GM23248 (cell line): ENCODE measurements at regions not wholly inside any gene's neighbourhood (a gene's known extent, or its start where the extent isn't known, plus 50 kb on each side); places are given as distances from the start of the nearest gene placed in this dataset.

Source experiments
- DNase-seq: peaks from one replicate; pipeline ENCODE4 v3.0.0-alpha.2; 2015
- H2AFZ ChIP-seq: fragments of 200-600 bp; sonication (generic); 2 replicates; pipeline ENCODE4 v1.6.1; 2016; ENCODE audit warnings: antibody characterized with exemption
- H3F3A ChIP-seq: fragments of 200-600 bp; sonication (generic); 2 replicates; pipeline ENCODE4 v1.6.1; 2016; ENCODE audit warnings: mild to moderate bottlenecking, antibody characterized with exemption, mixed run types; ENCODE audit not compliant: insufficient read depth
- H3K27ac ChIP-seq: fragments of 200-600 bp; sonication (generic); 2 replicates; pipeline ENCODE4 v1.5.1; 2016; ENCODE audit warnings: mild to moderate bottlenecking
- H3K27me3 ChIP-seq: fragments of 200-600 bp; sonication (generic); replicated peaks from 2 replicates; pipeline ENCODE4 v1.6.1; 2016; ENCODE audit warnings: mild to moderate bottlenecking; ENCODE audit not compliant: insufficient read depth
- H3K36me3 ChIP-seq: fragments of 200-600 bp; sonication (generic); 2 replicates; pipeline ENCODE4 v1.6.1; 2016; ENCODE audit warnings: low read depth, mild to moderate bottlenecking
- H3K4me1 ChIP-seq: fragments of 200-600 bp; sonication (generic); 2 replicates; pipeline ENCODE4 v1.6.1; 2016; ENCODE audit warnings: mild to moderate bottlenecking; ENCODE audit not compliant: insufficient read depth
- H3K4me2 ChIP-seq: fragments of 200-600 bp; sonication (generic); one replicate; pipeline ENCODE4 v1.6.1; 2016; ENCODE audit warnings: mild to moderate bottlenecking; ENCODE audit not compliant: unreplicated experiment
- H3K4me3 ChIP-seq: fragments of 200-600 bp; sonication (generic); 2 replicates; pipeline ENCODE4 v1.5.1; 2016; ENCODE audit warnings: mild to moderate bottlenecking
- H3K79me2 ChIP-seq: fragments of 200-600 bp; sonication (generic); 2 replicates; pipeline ENCODE4 v1.6.1; 2016; ENCODE audit warnings: mild to moderate bottlenecking; ENCODE audit not compliant: insufficient read depth
- H3K9ac ChIP-seq: fragments of 200-600 bp; sonication (generic); 2 replicates; pipeline ENCODE4 v1.6.1; 2016; ENCODE audit warnings: mild to moderate bottlenecking
- H3K9me2 ChIP-seq: fragments of 200-600 bp; sonication (generic); 2 replicates; pipeline ENCODE4 v1.6.1; 2016; ENCODE audit warnings: mixed run types, mild to moderate bottlenecking, moderate library complexity; ENCODE audit not compliant: insufficient read depth
- H3K9me3 ChIP-seq: fragments of 200-600 bp; sonication (generic); one replicate; pipeline ENCODE4 v1.6.1; 2017; ENCODE audit warnings: low read depth
- H4K20me1 ChIP-seq: fragments of 200-600 bp; sonication (generic); 2 replicates; pipeline ENCODE4 v1.6.0; 2016; ENCODE audit not compliant: insufficient read depth
- EZH2 ChIP-seq: fragments of 200-600 bp; sonication (generic); IDR thresholded peaks from 2 replicates; pipeline ENCODE4 v1.6.1; 2018; ENCODE audit warnings: antibody characterized with exemption, mild to moderate bottlenecking; ENCODE audit not compliant: insufficient read depth, poor library complexity, severe bottlenecking
- EZH2phosphoT487 ChIP-seq: fragments of 200-600 bp; sonication (generic); IDR thresholded peaks from 2 replicates; pipeline ENCODE4 v1.6.1; 2018; ENCODE audit warnings: antibody characterized with exemption, moderate library complexity, mild to moderate bottlenecking, low read depth; ENCODE audit not compliant: insufficient read depth
- WGBS, 2 experiments: methylation state at CpG; one replicate each; pipeline ENCODE4 v1.1.6; 2015 to 2017; ENCODE audit warnings: low lambda C conversion rate in 2 of 2, low coverage in 1 of 2; ENCODE audit errors: missing lambda C conversion rate in 2 of 2; 5-methylcytosine and 5-hydroxymethylcytosine counted together
- in situ Hi-C: fragments of 300-500 bp; cut with MboI; formaldehyde crosslinking; loops from 2 replicates; pipeline ENCODE4 v1.15.0; 2020

DNA sequence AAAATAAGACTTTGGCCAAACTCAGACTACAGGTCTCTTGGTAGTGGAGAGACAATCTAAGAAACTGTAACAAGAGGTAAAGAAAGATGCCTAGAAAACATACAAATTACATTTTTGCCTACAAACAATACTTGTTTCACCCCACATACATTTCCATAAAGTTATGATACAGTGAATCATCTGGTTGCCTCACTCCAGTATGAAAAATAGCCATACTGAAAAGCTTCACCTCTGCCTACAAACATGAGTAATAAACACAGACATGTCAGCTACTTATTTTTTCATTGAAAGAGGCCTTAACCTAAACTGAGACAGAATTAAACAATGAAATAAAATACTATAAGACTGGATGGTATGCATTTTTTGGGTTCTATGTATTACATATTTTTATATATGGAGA lies 1463.0 kb downstream of the FAM181B start:
- Histone ChIP-seq H3K79me2 (no peaks in the 10 kb centered on the region), H2AFZ (no peak overlapping the region), H3K4me1 (no peaks in the 10 kb centered on the region), H3K9me2 (no peaks in the 10 kb centered on the region), H4K20me1 (no peaks in the 10 kb centered on the region), H3F3A (no peaks in the 10 kb centered on the region), H3K4me3 (no peak overlapping the region), H3K9ac (no peak overlapping the region), H3K9me3 (no peaks in the 10 kb centered on the region), H3K27ac (no peak overlapping the region), H3K36me3 (no peaks in the 10 kb centered on the region), H3K4me2 (no peak overlapping the region), H3K27me3 (no peaks in the 10 kb centered on the region)
- no peak for TF ChIP-seq EZH2phosphoT487
- TF ChIP-seq EZH2, result no peak
- in situ Hi-C loops, result no loop called here
- DNase-seq, result no peak

DNA sequence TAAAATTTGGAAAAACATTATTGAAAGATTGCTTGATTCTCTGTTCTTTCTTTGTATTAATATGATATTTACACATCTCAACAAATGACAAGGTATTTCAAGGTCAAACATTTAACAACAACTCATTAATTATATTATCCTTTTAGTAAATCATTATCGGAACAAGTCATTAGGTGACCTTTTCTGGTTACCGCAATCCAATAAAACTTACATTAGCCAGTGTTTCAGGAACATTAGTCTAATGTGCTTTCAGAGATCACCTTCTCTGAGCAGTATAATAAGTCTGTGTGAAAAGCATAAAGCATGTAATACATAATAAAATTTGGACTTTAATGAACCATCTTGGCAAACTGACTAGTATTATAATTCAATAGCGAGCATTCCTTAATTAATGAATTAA lies 1466.4 kb downstream of the FAM181B start:
- no peaks in the 10 kb centered on the region for H3K36me3 ChIP-seq

GRCh38 chr11:81259471-81259870 lies 1474.2 kb downstream of the FAM181B start:
- no peaks in the 10 kb centered on the region for H3K4me1 ChIP-seq
- in situ Hi-C loops, result no loop called here
- DNase-seq, result no peak
- no peak overlapping the region for H3K9ac ChIP-seq
- H3K27me3 ChIP-seq, result no peaks in the 10 kb centered on the region
- 0 out of 2 replicates have a peak, but pooled peaks cover 3% of the 10 kb centered on the region for H3K9me2 ChIP-seq
- H3F3A ChIP-seq, result no peaks in the 10 kb centered on the region
- no peaks in the 10 kb centered on the region for H3K9me3 ChIP-seq
- no peak overlapping the region for H3K27ac ChIP-seq
- no peaks in the 10 kb centered on the region for H4K20me1 ChIP-seq
- no peak overlapping the region for H2AFZ ChIP-seq
- no peaks in the 10 kb centered on the region for H3K36me3 ChIP-seq
- H3K79me2 ChIP-seq, result no peaks in the 10 kb centered on the region
- H3K4me3 ChIP-seq, result no peak overlapping the region
- TF ChIP-seq EZH2 (no peak), EZH2phosphoT487 (no peak)
- WGBS, 2 experiments, result 8 to 18% methylated on average over 2 of the region's 2 CpGs
- no peak overlapping the region for H3K4me2 ChIP-seq

More for the DNA sequence above, 1466.4 kb downstream of the FAM181B start:
- Histone ChIP-seq H3K27ac (no peak overlapping the region), H3K9ac (no peak overlapping the region), H4K20me1 (no peaks in the 10 kb centered on the region), H3K79me2 (no peaks in the 10 kb centered on the region), H3K4me1 (no peaks in the 10 kb centered on the region), H3K4me2 (no peak overlapping the region), H3K9me2 (0 out of 2 replicates have a peak, but pooled peaks cover 3% of the 10 kb centered on the region), H3F3A (no peaks in the 10 kb centered on the region), H3K9me3 (no peaks in the 10 kb centered on the region), H2AFZ (no peak overlapping the region), H3K27me3 (no peaks in the 10 kb centered on the region), H3K4me3 (no peak overlapping the region)
- in situ Hi-C loops, result no loop called here
- TF ChIP-seq EZH2, result no peak
- TF ChIP-seq EZH2phosphoT487, result no peak
- WGBS, 2 experiments, result 41 to 48% methylated on average over 3 of the region's 3 CpGs
- DNase-seq, result no peak

DNA sequence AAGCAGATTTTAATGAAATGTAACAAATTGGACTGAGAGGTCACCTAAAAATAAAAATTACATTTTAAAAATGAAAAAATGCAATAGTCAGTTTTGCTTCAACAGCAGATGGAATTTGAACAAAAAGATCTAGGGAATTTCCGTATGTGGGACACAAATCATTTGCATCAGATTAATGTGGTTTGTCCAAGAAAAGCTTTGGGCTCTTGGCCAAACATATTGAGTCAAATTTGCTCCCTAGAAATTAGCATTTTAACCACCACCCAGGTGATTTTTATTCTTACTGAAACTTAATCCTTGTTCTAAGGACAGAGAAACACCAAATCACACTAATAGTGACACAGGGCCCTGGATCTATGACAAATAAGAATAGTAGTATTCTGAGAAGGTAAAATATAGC lies 1477.8 kb downstream of the FAM181B start:
- DNase-seq, result no peak

DNA sequence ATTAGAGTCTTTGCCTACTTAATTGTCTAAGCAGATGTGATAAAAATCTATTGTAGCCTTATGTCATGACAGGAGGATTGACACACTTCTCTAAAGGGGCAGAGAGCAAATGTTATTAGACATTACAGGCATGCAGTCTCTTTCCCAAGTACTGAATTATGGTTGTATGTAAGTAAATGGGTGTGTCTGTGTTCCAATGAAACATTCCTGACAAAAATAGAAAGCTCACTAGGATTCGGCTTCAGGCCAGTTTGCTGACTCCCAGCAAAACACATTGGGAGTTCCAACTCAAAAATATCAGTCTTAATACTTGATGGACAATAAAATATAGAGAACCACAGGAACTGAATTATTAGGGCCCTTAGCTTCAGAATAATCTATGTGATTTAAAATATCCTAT lies 1480.4 kb downstream of the FAM181B start:
- H3K9me2 ChIP-seq, result no peaks in the 10 kb centered on the region
- in situ Hi-C loops, result no loop called here
- DNase-seq, result no peak
- no peak overlapping the region for H3K9ac ChIP-seq
- no peaks in the 10 kb centered on the region for H3K4me1 ChIP-seq
- no peaks in the 10 kb centered on the region for H3F3A ChIP-seq
- WGBS, 2 experiments, result 0 to 4% methylated on average over 1 of the region's 1 CpG
- H3K27ac ChIP-seq, result no peak overlapping the region
- H2AFZ ChIP-seq, result no peak overlapping the region
- H4K20me1 ChIP-seq, result no peaks in the 10 kb centered on the region
- H3K4me2 ChIP-seq, result no peak overlapping the region
- no peak for TF ChIP-seq EZH2
- TF ChIP-seq EZH2phosphoT487, result no peak
- H3K27me3 ChIP-seq, result no peaks in the 10 kb centered on the region
- H3K36me3 ChIP-seq, result no peaks in the 10 kb centered on the region
- no peak overlapping the region for H3K4me3 ChIP-seq
- H3K9me3 ChIP-seq, result no peaks in the 10 kb centered on the region
- H3K79me2 ChIP-seq, result no peaks in the 10 kb centered on the region

More for the DNA sequence above, 1477.8 kb downstream of the FAM181B start:
- H3F3A ChIP-seq, result no peaks in the 10 kb centered on the region
- H3K9ac ChIP-seq, result no peak overlapping the region
- no peaks in the 10 kb centered on the region for H3K9me3 ChIP-seq
- H3K9me2 ChIP-seq, result no peaks in the 10 kb centered on the region
- no peak overlapping the region for H2AFZ ChIP-seq
- H3K36me3 ChIP-seq, result no peaks in the 10 kb centered on the region
- in situ Hi-C loops, result no loop called here
- no peaks in the 10 kb centered on the region for H3K4me1 ChIP-seq
- H3K79me2 ChIP-seq, result no peaks in the 10 kb centered on the region
- H3K27ac ChIP-seq, result no peak overlapping the region
- no peaks in the 10 kb centered on the region for H4K20me1 ChIP-seq
- no peaks in the 10 kb centered on the region for H3K27me3 ChIP-seq
- TF ChIP-seq EZH2phosphoT487 (no peak), EZH2 (no peak)
- H3K4me3 ChIP-seq, result no peak overlapping the region
- 4 to 7% methylated on average over 1 of the region's 1 CpG for WGBS, 2 experiments
- no peak overlapping the region for H3K4me2 ChIP-seq
